ENCODE measurements at regions not wholly inside any gene's neighbourhood (a gene's known extent, or its start where the extent isn't known, plus 50 kb on each side); places are given as distances from the start of the nearest gene placed in this dataset.

GRCh38 chrX:123060986-123061385, 123.1 kb upstream of the GRIA3 start:
- TF ChIP-seq EZH2phosphoT487 (IDR thresholded peaks at IDR 0.05; ENCODE audit: low read length) (no peak), CTCF (IDR thresholded peaks at IDR 0.05; ENCODE audit: low read length) (no peak), EZH2 (optimal IDR thresholded peaks at IDR 0.05; ENCODE audit: low read depth, low read length) (no peak)
